Naive B cell (primary cell): ENCODE measurements at regions not wholly inside any gene's neighbourhood (a gene's known extent, or its start where the extent isn't known, plus 50 kb on each side); places are given as distances from the start of the nearest gene placed in this dataset.
"Not testable (repeated sequence)": the region's sequence is repeated elsewhere in the genome, so short reads cannot be mapped to it uniquely, and the experiment has no call there.

Source experiments
- ATAC-seq, 2 donors: fragments of 150-1000 bp; cut with Tn5 transposase; 2 replicates each; pipeline ENCODE4 v1.10.0; 2021; ENCODE audit warnings: low read depth in 2 of 2, mild to moderate bottlenecking in 2 of 2, moderate library complexity in 2 of 2
- DNase-seq: peaks from one replicate; pipeline ENCODE4 v3.0.0; 2022
- H3K27ac Mint-ChIP-seq, 6 donors: one replicate each; pipeline ENCODE4 v1.8.0; 2020 to 2022; ENCODE audit warnings: mild to moderate bottlenecking in 6 of 6, mixed read lengths in 6 of 6, moderate library complexity in 5 of 6, inconsistent platforms in 2 of 6
- H3K27me3 Mint-ChIP-seq, 3 donors: one replicate each; pipeline ENCODE4 v1.8.0; 2021 to 2022; ENCODE audit warnings: mixed read lengths in 3 of 3, mild to moderate bottlenecking in 1 of 3
- H3K36me3 Mint-ChIP-seq, 2 donors: one replicate each; pipeline ENCODE4 v1.8.0; 2020 to 2022; ENCODE audit warnings: mixed read lengths in 2 of 2, inconsistent platforms in 1 of 2, mild to moderate bottlenecking in 1 of 2
- H3K4me1 Mint-ChIP-seq, 3 donors: one replicate each; pipeline ENCODE4 v1.8.0; 2020 to 2022; ENCODE audit warnings: mixed read lengths in 3 of 3, inconsistent platforms in 1 of 3, mild to moderate bottlenecking in 1 of 3, moderate library complexity in 1 of 3
- H3K4me3 Mint-ChIP-seq, 8 donors: one replicate each; pipeline ENCODE4 v1.8.0; 2020 to 2022; ENCODE audit warnings: mild to moderate bottlenecking in 8 of 8, mixed read lengths in 8 of 8, moderate library complexity in 8 of 8, inconsistent platforms in 2 of 8
- H3K9me3 Mint-ChIP-seq, 7 donors: one replicate each; pipeline ENCODE4 v1.8.0; 2020 to 2022; ENCODE audit warnings: mixed read lengths in 7 of 7, mild to moderate bottlenecking in 5 of 7, inconsistent platforms in 2 of 7, moderate library complexity in 1 of 7

DNA sequence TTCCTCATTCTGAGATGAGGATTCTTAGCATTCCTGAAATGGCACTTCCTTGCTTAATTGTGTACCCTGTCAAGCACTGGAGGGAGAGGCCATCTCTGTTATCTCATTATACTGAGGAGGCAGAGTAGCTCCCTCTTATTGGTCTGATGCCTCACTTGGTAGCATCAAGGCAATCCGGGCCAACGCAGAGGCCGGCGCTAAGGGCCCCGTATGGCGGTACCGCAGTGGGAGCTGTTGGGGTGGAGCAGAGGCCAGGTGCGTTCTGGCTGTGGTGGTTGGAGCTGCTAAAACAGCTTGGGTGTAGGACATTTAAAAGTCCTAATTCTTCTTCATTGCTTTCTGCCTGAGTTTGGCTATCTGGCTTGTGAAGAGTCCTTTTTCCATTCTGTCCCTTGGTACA, 333.7 kb upstream of the NPAP1 start:
- not testable (repeated sequence) for H3K36me3 Mint-ChIP-seq, H3K9me3 Mint-ChIP-seq, H3K27me3 Mint-ChIP-seq, ATAC-seq, H3K4me3 Mint-ChIP-seq, DNase-seq, H3K27ac Mint-ChIP-seq, H3K4me1 Mint-ChIP-seq

DNA sequence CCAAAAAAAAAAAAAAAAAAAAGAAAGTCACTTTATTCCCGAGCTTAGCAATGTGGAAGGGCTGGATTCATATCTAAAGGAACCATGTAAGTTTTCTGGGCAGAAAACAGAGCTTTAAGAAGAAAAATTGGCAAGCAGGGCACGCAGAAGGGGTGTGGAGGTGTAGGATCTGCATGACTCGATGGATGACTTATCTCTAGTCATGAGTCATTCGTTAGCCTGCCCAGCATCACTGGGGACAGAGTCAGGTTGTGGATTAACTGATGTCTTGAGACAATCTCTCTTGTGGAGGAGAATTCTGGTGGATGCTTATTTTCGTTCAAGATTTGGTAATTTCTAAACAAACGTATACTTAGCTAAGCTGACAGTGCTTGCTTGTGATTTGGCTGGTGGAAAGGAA, 322.8 kb upstream of the NPAP1 start:
- H3K4me3 Mint-ChIP-seq, ATAC-seq, H3K27me3 Mint-ChIP-seq, H3K36me3 Mint-ChIP-seq, DNase-seq, H3K27ac Mint-ChIP-seq, H3K4me1 Mint-ChIP-seq: not testable (repeated sequence)
- peaks cover 4 to 12% (median 6%) of the 10 kb centered on the region in 7 donors for H3K9me3 Mint-ChIP-seq

DNA sequence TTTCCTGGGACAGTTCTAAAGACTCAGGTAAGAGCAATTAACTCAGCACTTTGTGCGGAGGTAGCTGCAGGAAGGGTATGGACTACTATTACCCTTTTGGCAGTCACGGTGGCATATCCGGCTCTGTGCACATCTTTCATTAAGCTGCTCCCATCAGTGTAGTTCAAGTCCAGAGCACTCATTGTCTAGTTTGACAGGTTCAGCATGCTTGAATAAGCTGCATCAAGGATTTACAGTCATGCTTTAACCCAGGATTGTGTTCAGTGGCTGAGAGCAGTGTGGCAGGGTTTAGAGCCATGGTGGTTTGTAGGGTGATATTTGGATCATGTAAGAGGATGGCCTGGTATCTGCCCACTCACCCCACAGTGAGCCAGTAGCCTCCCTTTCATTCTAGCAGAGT, 294.5 kb upstream of the NPAP1 start:
- H3K27me3 Mint-ChIP-seq, H3K27ac Mint-ChIP-seq, ATAC-seq, H3K4me1 Mint-ChIP-seq, DNase-seq, H3K4me3 Mint-ChIP-seq, H3K36me3 Mint-ChIP-seq: not testable (repeated sequence)
- peaks cover 0 to 15% (median 2%) of the 10 kb centered on the region in 7 donors for H3K9me3 Mint-ChIP-seq

DNA sequence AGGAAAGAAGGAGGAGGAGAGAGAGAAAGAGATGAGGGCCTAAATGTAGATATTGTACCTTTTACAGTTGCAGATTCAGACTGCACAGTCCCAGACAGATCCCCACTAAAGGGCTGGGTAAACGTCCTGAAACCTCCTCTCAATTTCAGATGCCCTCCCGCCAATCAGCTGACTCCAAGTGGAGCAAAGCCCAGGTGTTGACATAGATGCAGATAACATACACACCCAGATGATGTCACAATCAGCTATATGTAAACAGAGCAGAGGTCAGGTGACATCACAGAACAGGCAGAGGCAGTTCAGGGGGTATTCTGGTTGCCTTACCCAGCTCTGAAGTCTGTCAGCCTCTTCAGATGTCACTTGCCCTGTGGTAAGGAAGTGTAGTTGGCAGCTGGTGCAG, 290.3 kb upstream of the NPAP1 start:
- H3K27me3 Mint-ChIP-seq, ATAC-seq, DNase-seq, H3K4me1 Mint-ChIP-seq, H3K36me3 Mint-ChIP-seq, H3K9me3 Mint-ChIP-seq, H3K4me3 Mint-ChIP-seq, H3K27ac Mint-ChIP-seq: not testable (repeated sequence)

DNA sequence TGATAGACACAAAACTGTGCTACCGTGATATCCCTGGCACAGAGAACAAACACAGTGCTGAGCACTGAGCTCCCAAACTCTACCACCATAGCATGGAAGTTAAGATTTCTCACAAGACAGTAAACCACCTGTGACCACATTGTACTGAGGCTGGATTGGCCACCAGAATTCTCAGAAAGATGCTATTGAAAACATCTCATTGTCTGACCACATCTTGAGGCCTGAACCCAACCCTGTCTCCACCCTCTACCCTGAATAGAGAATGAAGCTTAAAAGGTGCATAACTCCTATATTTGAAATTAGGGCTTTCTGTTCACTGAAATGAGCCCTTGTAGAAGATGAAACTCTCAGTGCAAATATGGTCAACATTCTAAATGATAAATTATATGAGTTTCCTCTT, 281.3 kb upstream of the NPAP1 start:
- Mint-ChIP-seq H3K27me3 (no peaks in the 10 kb centered on the region), H3K4me3 (no peak overlapping the region), H3K4me1 (no peaks in the 10 kb centered on the region)

DNA sequence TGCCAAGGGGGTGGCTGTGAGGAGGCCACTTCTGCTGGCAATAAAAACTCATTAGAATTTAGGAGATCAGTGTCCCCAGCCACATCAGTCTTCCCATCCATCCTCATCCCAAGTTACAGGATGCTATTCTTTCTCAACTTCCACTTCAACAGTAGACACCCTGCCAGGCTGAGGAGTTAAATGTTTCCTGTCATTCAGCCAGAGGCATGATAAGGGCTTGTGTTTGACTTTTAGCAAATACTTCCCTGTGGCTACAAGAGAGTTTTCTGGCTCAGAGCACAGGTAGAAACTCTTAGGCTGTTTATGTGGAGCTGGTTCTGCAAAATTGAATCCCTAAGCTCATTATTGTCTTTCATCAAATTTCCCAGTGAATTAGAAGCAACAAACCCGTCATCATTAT, 262.9 kb upstream of the NPAP1 start:
- DNase-seq, H3K4me1 Mint-ChIP-seq, ATAC-seq, H3K27ac Mint-ChIP-seq, H3K27me3 Mint-ChIP-seq, H3K4me3 Mint-ChIP-seq, H3K36me3 Mint-ChIP-seq: not testable (repeated sequence)
- H3K9me3 Mint-ChIP-seq = peaks cover 13 to 29% (median 18%) of the 10 kb centered on the region in 7 donors

More for the DNA sequence above, 281.3 kb upstream of the NPAP1 start:
- ATAC-seq (no peak), DNase-seq (no peak)
- Mint-ChIP-seq H3K36me3 (no peaks in the 10 kb centered on the region), H3K9me3 (peaks cover 0 to 7% (median 2%) of the 10 kb centered on the region in 7 donors), H3K27ac (peak overlapping the region in 1 of 6 donors; percentile 6)

DNA sequence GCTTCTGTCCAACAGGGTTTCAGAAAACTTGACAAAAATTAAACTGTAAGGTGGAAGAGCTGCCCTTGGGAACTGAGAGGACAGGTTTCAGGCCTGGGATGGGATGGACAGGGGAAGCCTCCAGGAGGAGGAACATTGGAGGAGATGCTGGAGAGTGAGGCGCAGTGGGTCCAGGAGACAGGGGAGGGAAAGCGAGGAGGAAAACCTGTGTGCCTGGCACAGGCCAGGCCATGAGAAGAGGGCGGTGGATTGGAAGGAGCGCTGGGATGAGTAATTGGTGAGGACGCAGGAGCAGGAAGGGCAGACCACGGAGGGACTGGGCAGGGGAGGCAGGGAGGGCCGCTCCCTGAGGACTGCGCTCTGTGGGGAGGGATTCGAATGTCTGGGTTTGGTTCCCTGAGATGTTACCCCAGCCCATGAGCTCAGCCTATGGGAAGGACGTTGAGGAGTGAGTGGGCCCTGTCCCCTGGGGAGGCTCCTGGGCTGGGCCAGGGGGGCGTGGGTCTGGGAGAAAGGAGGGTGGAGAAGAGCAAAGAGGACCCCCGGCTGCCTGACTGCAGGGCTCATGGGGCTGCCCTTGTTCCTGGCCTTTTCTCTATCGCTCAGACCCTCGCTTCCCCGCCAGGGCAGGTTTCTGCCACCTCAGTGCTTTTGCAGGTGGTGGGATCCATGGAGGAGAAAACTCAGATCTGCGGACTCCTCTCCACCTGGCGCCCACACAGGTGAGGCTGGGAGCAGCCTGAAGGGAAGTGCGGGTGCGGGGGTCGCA, 249.1 kb upstream of the NPAP1 start:
- H3K27ac Mint-ChIP-seq, H3K36me3 Mint-ChIP-seq, ATAC-seq, DNase-seq, H3K4me1 Mint-ChIP-seq, H3K27me3 Mint-ChIP-seq: not testable (repeated sequence)
- Mint-ChIP-seq H3K9me3 (peaks cover 0 to 13% (median 4%) of the 10 kb centered on the region in 7 donors), H3K4me3 (peak overlapping the region in 1 of 8 donors; percentile 30)

DNA sequence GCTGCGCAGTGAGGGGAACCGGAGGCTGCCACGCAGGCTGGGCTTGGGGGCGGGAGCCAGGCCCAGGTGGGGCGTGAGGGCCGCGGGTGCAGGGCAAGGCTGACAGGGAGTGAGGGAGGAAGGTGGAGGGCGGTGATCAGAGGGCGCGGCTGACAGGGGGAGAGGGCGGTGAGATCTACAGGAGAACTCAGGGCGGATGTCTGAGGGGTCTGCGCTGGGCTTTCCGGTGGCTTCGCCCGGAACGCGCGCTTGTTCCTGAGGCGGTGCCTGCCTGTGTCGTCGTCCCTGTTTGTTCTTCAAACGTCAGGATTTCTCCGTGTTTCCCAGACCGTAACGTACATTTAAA, 248.5 kb upstream of the NPAP1 start:
- peak overlapping the region in 1 of 8 donors; percentile 30 for H3K4me3 Mint-ChIP-seq
- H3K4me1 Mint-ChIP-seq, H3K27me3 Mint-ChIP-seq, H3K27ac Mint-ChIP-seq, DNase-seq, ATAC-seq, H3K36me3 Mint-ChIP-seq: not testable (repeated sequence)
- peaks cover 0 to 11% (median 4%) of the 10 kb centered on the region in 7 donors for H3K9me3 Mint-ChIP-seq

DNA sequence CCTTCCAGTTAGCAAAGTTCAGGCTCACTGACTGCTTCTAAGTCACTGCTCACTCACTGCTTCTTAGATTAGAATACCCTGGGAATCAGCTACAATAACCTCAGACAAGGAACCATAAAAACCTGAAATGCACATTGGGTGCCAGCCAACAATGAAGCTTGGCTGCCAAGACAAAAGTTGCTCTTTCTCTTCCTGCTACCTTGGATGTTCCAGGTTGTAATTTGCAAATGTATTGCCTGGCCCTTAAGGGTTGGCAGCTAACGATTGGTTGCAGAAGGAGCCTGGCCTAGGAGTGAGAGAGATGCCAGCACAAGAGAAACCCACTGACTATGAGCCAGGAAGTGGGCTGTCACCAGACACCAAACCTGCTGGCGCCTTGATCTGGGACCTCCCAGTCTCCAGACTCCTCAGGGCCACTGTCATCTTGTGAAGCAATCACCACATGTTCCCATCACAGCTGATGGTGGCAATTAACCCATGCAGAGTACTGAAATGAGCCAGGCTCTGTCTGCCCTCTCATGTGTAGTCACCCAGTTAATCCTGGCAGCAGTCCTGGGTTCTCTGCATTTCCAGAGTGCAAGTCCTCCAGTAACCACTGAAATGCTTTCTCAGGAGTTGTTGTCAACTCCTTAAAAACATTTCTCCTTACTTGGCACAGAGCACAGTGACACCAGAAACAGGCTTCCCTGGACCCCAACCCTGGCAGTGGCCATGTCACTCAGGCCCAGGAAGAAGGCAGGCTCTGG, 240.3 kb upstream of the NPAP1 start:
- H3K9me3 Mint-ChIP-seq = peaks cover 0 to 14% (median 0%) of the 10 kb centered on the region in 7 donors
- H3K4me3 Mint-ChIP-seq, H3K4me1 Mint-ChIP-seq, DNase-seq, H3K36me3 Mint-ChIP-seq, H3K27me3 Mint-ChIP-seq, ATAC-seq, H3K27ac Mint-ChIP-seq: not testable (repeated sequence)

DNA sequence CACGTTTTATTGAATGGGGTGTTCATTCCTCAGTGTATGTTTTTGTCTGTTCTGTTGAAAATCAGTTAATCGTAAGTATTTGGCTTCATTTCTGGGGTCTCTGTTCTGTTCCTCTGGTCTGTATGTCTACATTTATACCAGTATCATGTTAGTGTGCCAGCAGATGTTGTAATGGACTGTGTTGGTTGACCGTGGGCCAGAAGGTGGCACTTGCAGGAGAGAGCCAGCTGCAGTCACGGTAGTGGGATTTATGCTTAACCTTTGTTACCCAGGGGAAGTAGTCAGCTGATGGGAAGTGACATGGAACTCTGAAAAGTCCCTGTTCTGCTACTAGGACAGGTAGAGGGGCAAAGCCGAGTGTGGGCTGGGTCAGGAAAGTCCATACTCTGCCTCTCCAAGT, 238.3 kb upstream of the NPAP1 start:
- H3K9me3 Mint-ChIP-seq, ATAC-seq, H3K4me3 Mint-ChIP-seq, H3K4me1 Mint-ChIP-seq, H3K36me3 Mint-ChIP-seq, H3K27me3 Mint-ChIP-seq, DNase-seq: not testable (repeated sequence)
- H3K27ac Mint-ChIP-seq = peak overlapping the region in 1 of 6 donors; percentile 57

DNA sequence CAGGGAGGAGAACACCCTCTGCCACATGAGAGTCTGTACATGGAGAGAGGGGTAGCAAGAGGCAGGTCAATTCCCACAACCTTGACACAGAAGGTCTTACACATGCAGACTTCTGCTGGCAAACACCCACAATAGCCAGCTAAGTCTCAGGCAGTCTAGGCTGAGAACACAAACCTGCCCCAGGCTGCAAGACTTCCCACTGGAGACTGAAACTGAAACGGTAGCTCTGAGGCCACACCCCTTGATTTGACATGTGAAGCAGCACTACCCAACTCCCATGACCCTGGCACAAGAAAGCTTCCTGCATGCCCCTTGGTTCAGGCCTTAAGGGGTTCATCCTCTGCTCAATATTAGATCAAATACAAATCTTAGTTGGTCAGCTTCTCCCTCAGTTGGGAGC, 237.8 kb upstream of the NPAP1 start:
- H3K9me3 Mint-ChIP-seq, H3K4me1 Mint-ChIP-seq, H3K36me3 Mint-ChIP-seq, ATAC-seq, H3K27me3 Mint-ChIP-seq, DNase-seq, H3K4me3 Mint-ChIP-seq: not testable (repeated sequence)
- peak overlapping the region in 1 of 6 donors; percentile 57 for H3K27ac Mint-ChIP-seq

DNA sequence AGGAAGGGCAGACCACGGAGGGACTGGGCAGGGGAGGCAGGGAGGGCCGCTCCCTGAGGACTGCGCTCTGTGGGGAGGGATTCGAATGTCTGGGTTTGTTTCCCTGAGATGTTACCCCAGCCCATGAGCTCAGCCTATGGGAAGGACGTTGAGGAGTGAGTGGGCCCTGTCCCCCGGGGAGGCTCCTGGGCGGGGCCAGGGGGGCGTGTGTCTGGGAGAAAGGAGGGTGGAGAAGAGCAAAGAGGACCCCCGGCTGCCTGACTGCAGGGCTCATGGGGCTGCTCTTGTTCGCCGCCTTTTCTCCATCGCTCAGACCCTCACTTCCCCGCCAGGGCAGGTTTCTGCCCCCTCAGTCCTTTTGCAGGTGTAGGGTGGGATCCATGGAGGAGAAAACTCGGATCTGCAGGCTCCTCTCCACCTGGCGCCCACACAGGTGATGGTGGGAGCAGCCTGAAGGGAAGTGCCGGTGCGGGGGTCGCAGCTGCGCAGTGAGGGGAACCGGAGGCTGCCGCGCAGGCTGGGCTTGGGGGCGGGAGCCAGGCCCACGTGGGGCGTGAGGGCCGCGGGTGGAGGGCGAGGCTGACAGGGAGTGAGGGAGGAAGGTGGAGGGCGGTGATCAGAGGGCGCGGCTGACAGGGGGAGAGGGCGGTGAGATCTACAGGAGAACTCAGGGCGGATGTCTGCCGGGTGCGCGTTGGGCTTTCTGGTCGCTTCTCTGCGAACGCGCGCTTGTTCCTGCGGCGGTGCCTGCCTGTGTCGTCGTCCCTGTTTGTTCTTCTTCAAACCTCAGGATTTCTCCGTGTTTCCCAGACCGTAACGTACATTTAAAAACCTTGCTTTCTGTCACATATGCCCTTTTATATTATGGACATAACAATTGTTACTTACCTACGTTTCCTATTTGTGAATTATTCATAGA, 198.2 kb upstream of the NPAP1 start:
- H3K4me1 Mint-ChIP-seq, ATAC-seq, H3K4me3 Mint-ChIP-seq, H3K9me3 Mint-ChIP-seq, H3K36me3 Mint-ChIP-seq, H3K27ac Mint-ChIP-seq, H3K27me3 Mint-ChIP-seq, DNase-seq: not testable (repeated sequence)

DNA sequence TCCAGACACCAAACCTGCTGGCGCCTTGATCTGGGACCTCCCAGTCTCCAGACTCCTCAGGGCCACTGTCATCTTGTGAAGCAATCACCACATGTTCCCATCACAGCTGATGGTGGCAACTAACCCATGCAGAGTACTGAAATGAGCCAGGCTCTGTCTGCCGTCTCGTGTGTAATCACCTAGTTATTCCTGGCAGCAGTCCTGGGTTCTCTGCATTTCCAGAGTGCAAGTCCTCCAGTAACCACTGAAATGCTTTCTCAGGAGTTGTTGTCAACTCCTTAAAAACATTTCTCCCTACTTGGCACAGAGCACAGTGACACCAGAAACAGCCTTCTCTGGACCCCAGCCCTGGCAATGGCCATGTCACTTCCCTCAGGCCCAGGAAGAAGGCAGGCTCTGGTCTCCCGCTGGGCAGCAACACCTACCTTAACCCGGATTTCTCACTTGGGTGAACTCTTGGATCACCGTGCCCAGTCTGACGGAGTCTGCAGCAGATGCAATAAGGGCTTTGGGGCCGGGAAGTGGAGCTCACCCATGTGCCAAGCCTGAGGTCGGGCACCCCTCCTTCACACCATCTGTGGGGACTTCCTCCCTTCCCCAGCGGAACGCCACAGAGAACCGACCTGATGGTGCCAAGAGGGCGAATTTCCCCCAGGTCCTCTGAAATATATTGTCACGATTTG, 189.5 kb upstream of the NPAP1 start:
- H3K27ac Mint-ChIP-seq, DNase-seq, H3K27me3 Mint-ChIP-seq, H3K36me3 Mint-ChIP-seq, H3K4me1 Mint-ChIP-seq, ATAC-seq: not testable (repeated sequence)
- Mint-ChIP-seq H3K4me3 (peak overlapping the region in 1 of 8 donors; percentile 53), H3K9me3 (peaks cover 5 to 28% (median 15%) of the 10 kb centered on the region in 7 donors)
